ENCODE measurements at regions not wholly inside any gene's neighbourhood (a gene's known extent, or its start where the extent isn't known, plus 50 kb on each side); places are given as distances from the start of the nearest gene placed in this dataset.

DNA sequence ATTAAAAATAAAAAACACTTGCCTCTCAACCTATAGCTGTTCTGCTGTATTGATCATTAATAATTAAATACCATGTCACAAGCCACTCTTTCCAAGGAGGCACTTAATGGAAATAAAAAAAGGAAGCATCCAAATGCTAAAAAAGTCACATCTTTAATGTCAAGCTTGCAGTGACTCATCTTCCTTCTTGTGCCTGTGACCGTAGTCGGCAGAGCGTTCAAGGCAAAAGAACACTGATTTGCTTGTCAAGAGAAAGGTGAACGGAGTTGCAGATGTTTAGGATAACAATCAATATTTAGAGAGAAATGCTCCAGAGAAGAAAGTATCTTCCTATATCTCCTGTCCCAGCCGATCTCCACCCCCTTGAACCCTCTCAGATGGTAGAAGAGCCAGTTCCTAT, 341.0 kb upstream of the OPRM1 start:
- ChIA-PET POLR2A (no interaction called here), CTCF (ENCODE audit: low intra/inter-chr PET ratio) (no interaction called here)
- Histone ChIP-seq H3K4me1 (replicated peaks in 1 of 2; ENCODE audit: control insufficient read depth in 2 of 2, insufficient read depth in 2 of 2, low read length in 2 of 2) (no peaks in the 10 kb centered on the region), H2AFZ (ENCODE audit: low read depth, low read length) (no peak overlapping the region), H3K27me3 (ENCODE audit: control insufficient read depth in 2 of 2, insufficient read depth in 2 of 2, low read length in 2 of 2) (no peaks in the 10 kb centered on the region), H3K9me3 (replicated peaks; ENCODE audit: control insufficient read depth, insufficient read depth, low read depth, low read length) (no peaks in the 10 kb centered on the region), H3K79me2 (ENCODE audit: control insufficient read depth, insufficient read depth, low read length) (no peaks in the 10 kb centered on the region), H3K9ac (ENCODE audit: insufficient read depth in 1 of 2, low read depth in 2 of 2, low read length in 2 of 2) (no peak overlapping the region), H3K4me3 (no peak overlapping the region), H3K27ac (ENCODE audit: extremely low read depth, low read depth, low read length) (no peak overlapping the region), H3K36me3 (ENCODE audit: control insufficient read depth, insufficient read depth, low read length) (no peaks in the 10 kb centered on the region), H3K9me1 (ENCODE audit: control insufficient read depth, insufficient read depth, low read length) (no peaks in the 10 kb centered on the region), H3K4me2 (ENCODE audit: insufficient read depth, low read length) (no peak overlapping the region), H4K20me1 (replicated peaks; ENCODE audit: control insufficient read depth, insufficient read depth, low read length) (no peaks in the 10 kb centered on the region)
- in situ Hi-C loops (cut with MboI) = no loop called here
- no TSS peak for BruUV-seq (replicated peaks)
- DNase-seq (ENCODE audit: extremely low read depth in 1 of 4, low spot score in 3 of 4) (no peak), ATAC-seq (no peak), FAIRE-seq (no peak)
- no peak for TF ChIP-seq GTF2F1 (IDR thresholded peaks at IDR 0.05; ENCODE audit: low read depth, low read length)
- TF ChIP-seq MAFK (IDR thresholded peaks at IDR 0.05; ENCODE audit: low read length) = no peak
- TF ChIP-seq XRCC4 (IDR thresholded peaks at IDR 0.05; ENCODE audit: extremely low read depth, insufficient read depth, insufficient read length) = no peak
- no peak for TF ChIP-seq ZNF134 (CRISPR knock-in tag; conservative IDR thresholded peaks at IDR 0.05)
- TF ChIP-seq LEF1 (IDR thresholded peaks at IDR 0.05) = no peak
- no peak for TF ChIP-seq KDM4B (IDR thresholded peaks at IDR 0.05; ENCODE audit: borderline replicate concordance in 2 of 2, low read depth in 1 of 2)
- TF ChIP-seq LCOR (CRISPR knock-in tag; IDR thresholded peaks at IDR 0.05) = no peak
- TF ChIP-seq, protein P1, sequence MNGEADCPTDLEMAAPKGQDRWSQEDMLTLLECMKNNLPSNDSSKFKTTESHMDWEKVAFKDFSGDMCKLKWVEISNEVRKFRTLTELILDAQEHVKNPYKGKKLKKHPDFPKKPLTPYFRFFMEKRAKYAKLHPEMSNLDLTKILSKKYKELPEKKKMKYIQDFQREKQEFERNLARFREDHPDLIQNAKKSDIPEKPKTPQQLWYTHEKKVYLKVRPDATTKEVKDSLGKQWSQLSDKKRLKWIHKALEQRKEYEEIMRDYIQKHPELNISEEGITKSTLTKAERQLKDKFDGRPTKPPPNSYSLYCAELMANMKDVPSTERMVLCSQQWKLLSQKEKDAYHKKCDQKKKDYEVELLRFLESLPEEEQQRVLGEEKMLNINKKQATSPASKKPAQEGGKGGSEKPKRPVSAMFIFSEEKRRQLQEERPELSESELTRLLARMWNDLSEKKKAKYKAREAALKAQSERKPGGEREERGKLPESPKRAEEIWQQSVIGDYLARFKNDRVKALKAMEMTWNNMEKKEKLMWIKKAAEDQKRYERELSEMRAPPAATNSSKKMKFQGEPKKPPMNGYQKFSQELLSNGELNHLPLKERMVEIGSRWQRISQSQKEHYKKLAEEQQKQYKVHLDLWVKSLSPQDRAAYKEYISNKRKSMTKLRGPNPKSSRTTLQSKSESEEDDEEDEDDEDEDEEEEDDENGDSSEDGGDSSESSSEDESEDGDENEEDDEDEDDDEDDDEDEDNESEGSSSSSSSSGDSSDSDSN (IDR thresholded peaks at IDR 0.05; ENCODE audit: borderline replicate concordance in 1 of 2, low read depth in 2 of 2, low read length in 2 of 2) = no peak
- TF ChIP-seq, protein P2, sequence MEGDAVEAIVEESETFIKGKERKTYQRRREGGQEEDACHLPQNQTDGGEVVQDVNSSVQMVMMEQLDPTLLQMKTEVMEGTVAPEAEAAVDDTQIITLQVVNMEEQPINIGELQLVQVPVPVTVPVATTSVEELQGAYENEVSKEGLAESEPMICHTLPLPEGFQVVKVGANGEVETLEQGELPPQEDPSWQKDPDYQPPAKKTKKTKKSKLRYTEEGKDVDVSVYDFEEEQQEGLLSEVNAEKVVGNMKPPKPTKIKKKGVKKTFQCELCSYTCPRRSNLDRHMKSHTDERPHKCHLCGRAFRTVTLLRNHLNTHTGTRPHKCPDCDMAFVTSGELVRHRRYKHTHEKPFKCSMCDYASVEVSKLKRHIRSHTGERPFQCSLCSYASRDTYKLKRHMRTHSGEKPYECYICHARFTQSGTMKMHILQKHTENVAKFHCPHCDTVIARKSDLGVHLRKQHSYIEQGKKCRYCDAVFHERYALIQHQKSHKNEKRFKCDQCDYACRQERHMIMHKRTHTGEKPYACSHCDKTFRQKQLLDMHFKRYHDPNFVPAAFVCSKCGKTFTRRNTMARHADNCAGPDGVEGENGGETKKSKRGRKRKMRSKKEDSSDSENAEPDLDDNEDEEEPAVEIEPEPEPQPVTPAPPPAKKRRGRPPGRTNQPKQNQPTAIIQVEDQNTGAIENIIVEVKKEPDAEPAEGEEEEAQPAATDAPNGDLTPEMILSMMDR (IDR thresholded peaks at IDR 0.05 in 2 of 3, conservative IDR thresholded peaks at IDR 0.05 in 1 of 3; ENCODE audit: insufficient read depth in 2 of 3, low read depth in 1 of 3, low read length in 3 of 3) = no peak
- TF ChIP-seq STAT5B (CRISPR knock-in tag; IDR thresholded peaks at IDR 0.05) = no peak
- TF ChIP-seq POLR3G (IDR thresholded peaks at IDR 0.05; ENCODE audit: extremely low read depth, insufficient read length, insufficient replicate concordance) = no peak
- no peak for TF ChIP-seq CREBBP (IDR thresholded peaks at IDR 0.05; ENCODE audit: low read depth, low read length)
- TF ChIP-seq MTA1 (IDR thresholded peaks at IDR 0.05; ENCODE audit: borderline replicate concordance) = no peak
- TF ChIP-seq U2AF1 (optimal IDR thresholded peaks at IDR 0.05; ENCODE audit: low read depth, low read length) = no peak
- TF ChIP-seq FOXA1 (IDR thresholded peaks at IDR 0.05; ENCODE audit: borderline replicate concordance) = no peak
- no peak for TF ChIP-seq SIN3A (IDR thresholded peaks at IDR 0.05; ENCODE audit: borderline replicate concordance in 2 of 2, control insufficient read depth in 1 of 2, low read depth in 2 of 2, low read length in 2 of 2)
- no peak for TF ChIP-seq MEF2D (tag; conservative IDR thresholded peaks at IDR 0.05; ENCODE audit: low read depth)
- TF ChIP-seq ZNF253 (CRISPR knock-in tag; conservative IDR thresholded peaks at IDR 0.05) = no peak
- no peak for TF ChIP-seq KDM2B (CRISPR knock-in tag; IDR thresholded peaks at IDR 0.05)
- TF ChIP-seq JUNB (CRISPR knock-in tag; conservative IDR thresholded peaks at IDR 0.05) = no peak
- intact Hi-C loops (cut with micrococcal nuclease) = no loop called here
- WGBS (ENCODE audit: insufficient coverage, low coverage, missing lambda C conversion rate) = 1% methylated on average over 5 of the region's 5 CpGs
